Neural cell (in vitro differentiated cells): ENCODE measurements at regions not wholly inside any gene's neighbourhood (a gene's known extent, or its start where the extent isn't known, plus 50 kb on each side); places are given as distances from the start of the nearest gene placed in this dataset.

ENCODE experiments used
- EP300 ChIP-seq: fragments of 450-650 bp; conservative IDR thresholded peaks from 2 replicates; pipeline ENCODE4 v1.6.1; 2014; ENCODE audit warnings: antibody characterized with exemption, mild to moderate bottlenecking, moderate library complexity; ENCODE audit not compliant: poor library complexity, severe bottlenecking
- EZH2 ChIP-seq: fragments of 200-600, 300-800 bp; shearing (Covaris generic), sonication (generic); IDR thresholded peaks from 2 replicates; pipeline ENCODE4 v1.6.1; 2014; ENCODE audit warnings: antibody characterized with exemption, low read length, borderline replicate concordance, mild to moderate bottlenecking; ENCODE audit not compliant: insufficient read depth, poor library complexity, severe bottlenecking
- MXI1 ChIP-seq: fragments of 450-650 bp; conservative IDR thresholded peaks from 2 replicates; pipeline ENCODE4 v1.6.1; 2014; ENCODE audit warnings: antibody characterized with exemption, mild to moderate bottlenecking; ENCODE audit not compliant: poor library complexity, severe bottlenecking
- POLR2AphosphoS5 ChIP-seq: IDR thresholded peaks from 2 replicates; pipeline ENCODE4 v1.6.1; 2012
- RAD21 ChIP-seq: fragments of 450-650 bp; conservative IDR thresholded peaks from 2 replicates; pipeline ENCODE4 v1.6.1; 2014; ENCODE audit warnings: antibody characterized with exemption, mild to moderate bottlenecking, moderate library complexity
- TF ChIP-seq, protein P1 (sequence below): fragments of 450-650 bp; IDR thresholded peaks from 2 replicates; pipeline ENCODE4 v1.5.1; 2014; ENCODE audit warnings: antibody characterized with exemption, mild to moderate bottlenecking, moderate library complexity; ENCODE audit not compliant: poor library complexity, severe bottlenecking

DNA sequence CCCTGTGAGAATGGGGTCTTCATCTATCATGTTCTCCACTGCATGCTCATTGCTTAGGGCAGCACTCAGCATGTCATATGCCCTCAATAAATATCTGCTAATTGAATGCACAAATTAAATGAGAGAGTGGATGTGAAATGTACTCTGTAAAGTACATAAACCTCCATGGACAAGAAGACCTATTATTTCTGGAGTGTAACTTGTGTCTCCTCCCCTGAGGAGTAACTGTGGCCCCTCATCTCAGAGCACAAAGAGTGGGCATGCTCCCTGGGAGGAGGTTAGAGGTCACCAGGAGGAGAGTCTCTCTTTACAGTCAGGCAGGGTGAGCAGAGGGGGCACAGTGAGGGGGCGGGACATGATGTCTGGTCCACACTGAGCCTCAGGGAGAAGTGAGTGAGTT lies 313.6 kb upstream of the PODXL start:
- TF ChIP-seq POLR2AphosphoS5 = no peak
- TF ChIP-seq, protein P1, sequence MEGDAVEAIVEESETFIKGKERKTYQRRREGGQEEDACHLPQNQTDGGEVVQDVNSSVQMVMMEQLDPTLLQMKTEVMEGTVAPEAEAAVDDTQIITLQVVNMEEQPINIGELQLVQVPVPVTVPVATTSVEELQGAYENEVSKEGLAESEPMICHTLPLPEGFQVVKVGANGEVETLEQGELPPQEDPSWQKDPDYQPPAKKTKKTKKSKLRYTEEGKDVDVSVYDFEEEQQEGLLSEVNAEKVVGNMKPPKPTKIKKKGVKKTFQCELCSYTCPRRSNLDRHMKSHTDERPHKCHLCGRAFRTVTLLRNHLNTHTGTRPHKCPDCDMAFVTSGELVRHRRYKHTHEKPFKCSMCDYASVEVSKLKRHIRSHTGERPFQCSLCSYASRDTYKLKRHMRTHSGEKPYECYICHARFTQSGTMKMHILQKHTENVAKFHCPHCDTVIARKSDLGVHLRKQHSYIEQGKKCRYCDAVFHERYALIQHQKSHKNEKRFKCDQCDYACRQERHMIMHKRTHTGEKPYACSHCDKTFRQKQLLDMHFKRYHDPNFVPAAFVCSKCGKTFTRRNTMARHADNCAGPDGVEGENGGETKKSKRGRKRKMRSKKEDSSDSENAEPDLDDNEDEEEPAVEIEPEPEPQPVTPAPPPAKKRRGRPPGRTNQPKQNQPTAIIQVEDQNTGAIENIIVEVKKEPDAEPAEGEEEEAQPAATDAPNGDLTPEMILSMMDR = no peak
- no peak for TF ChIP-seq EZH2
- no peak for TF ChIP-seq MXI1
- TF ChIP-seq RAD21 = no peak
- TF ChIP-seq EP300 = no peak
